Panc1 (cell line): ENCODE measurements at regions not wholly inside any gene's neighbourhood (a gene's known extent, or its start where the extent isn't known, plus 50 kb on each side); places are given as distances from the start of the nearest gene placed in this dataset.

Source experiments
- ATAC-seq: fragments of 200-7000 bp; cut with Tn5 transposase; 2 replicates; pipeline ENCODE4 v1.9.1; 2020; ENCODE audit warnings: mild to moderate bottlenecking, moderate library complexity
- BruUV-seq: library from RNA; stranded (reverse); fragments of 400-500 nt; replicated peaks from 2 replicates; lab custom pipeline; 2021; lab: Mats Ljungman, UMichigan
- CTCF ChIA-PET: fragments of 300-600 bp; sonication (Branson Sonifier 250); formaldehyde crosslinking; loops from one replicate; lab custom pipeline; 2022; ENCODE audit warnings: antibody characterized with exemption; lab: Charles Lee
- POLR2A ChIA-PET: fragments of 300-600 bp; sonication (Branson Sonifier 250); formaldehyde crosslinking; loops from one replicate; lab custom pipeline; 2022; ENCODE audit warnings: antibody characterized with exemption; lab: Charles Lee
- DNase-seq: peaks from one replicate; pipeline ENCODE4 v3.0.0-alpha.2; 2010; ENCODE audit warnings: low read depth, low spot score
- H3K27ac ChIP-seq: 2 replicates; pipeline ENCODE4 v1.5.1; 2011; ENCODE audit warnings: mild to moderate bottlenecking, low read length, inconsistent platforms
- H3K27me3 ChIP-seq: fragments of 200-500 bp; sonication (Bioruptor generic); 2 replicates; pipeline ENCODE4 v1.6.0; 2014; ENCODE audit warnings: low read length, inconsistent platforms; ENCODE audit not compliant: control insufficient read depth, insufficient read depth
- H3K36me3 ChIP-seq: fragments of 200-500 bp; sonication (Bioruptor generic); 2 replicates; pipeline ENCODE4 v1.5.1; 2014; ENCODE audit warnings: inconsistent platforms, mild to moderate bottlenecking, low read length, moderate library complexity; ENCODE audit not compliant: control insufficient read depth, insufficient read depth
- H3K4me1 ChIP-seq: 2 replicates; pipeline ENCODE4 v1.5.1; 2011; ENCODE audit warnings: inconsistent platforms, mild to moderate bottlenecking, low read length, moderate library complexity; ENCODE audit not compliant: control insufficient read depth, insufficient read depth
- H3K4me3 ChIP-seq, 2 experiments: 2 replicates each; pipeline ENCODE4 v1.5.1; 2011 to 2012; ENCODE audit warnings: low read depth in 2 of 2, low read length in 2 of 2, mild to moderate bottlenecking in 2 of 2, inconsistent platforms in 1 of 2, moderate library complexity in 1 of 2
- H3K9me3 ChIP-seq: fragments of 200-500 bp; sonication (Bioruptor generic); 2 replicates; pipeline ENCODE4 v1.5.1; 2014; ENCODE audit warnings: low read depth, mild to moderate bottlenecking, inconsistent platforms, low read length, moderate library complexity; ENCODE audit not compliant: control insufficient read depth, insufficient read depth
- CTCF ChIP-seq: fragments of 450-650 bp; IDR thresholded peaks from 2 replicates; pipeline ENCODE4 v1.5.1; 2017; ENCODE audit warnings: mild to moderate bottlenecking
- POLR2AphosphoS5 ChIP-seq: IDR thresholded peaks from 2 replicates; pipeline ENCODE4 v1.6.1; 2012; ENCODE audit warnings: mild to moderate bottlenecking, low read depth, low read length, moderate library complexity
- REST ChIP-seq, 2 experiments: IDR thresholded peaks; 2 replicates each; pipeline ENCODE4 v1.6.1; 2011 to 2012; ENCODE audit warnings: low read depth in 2 of 2, control low read depth in 1 of 2, low read length in 1 of 2, mild to moderate bottlenecking in 1 of 2, moderate library complexity in 1 of 2; ENCODE audit not compliant: insufficient read depth in 1 of 2
- SIN3A ChIP-seq: IDR thresholded peaks from 2 replicates; pipeline ENCODE4 v1.6.1; 2012; ENCODE audit warnings: low read depth, mild to moderate bottlenecking, low read length, moderate library complexity, borderline replicate concordance; ENCODE audit not compliant: insufficient read depth
- TCF7L2 ChIP-seq: IDR thresholded peaks from 2 replicates; pipeline ENCODE4 v1.6.1; 2011; ENCODE audit warnings: mild to moderate bottlenecking, low read depth, low read length, inconsistent platforms
- in situ Hi-C: cut with HindIII; loops from 2 replicates; pipeline ENCODE4 v1.10.0; 2016; ENCODE audit warnings: low sequenced_read_pairs, low pct_unique_long_range_greater_than_20kb
- intact Hi-C: fragments of 100-400 bp; cut with micrococcal nuclease; formaldehyde crosslinking; loops from one replicate; pipeline ENCODE4 v1.10.0; 2022; ENCODE audit not compliant: unreplicated experiment

GRCh38 chr20:56187534-56188165 lies 60.9 kb upstream of the MC3R start:
- CTCF ChIA-PET = no interaction called here
- POLR2A ChIA-PET = no interaction called here
- H3K27ac ChIP-seq = no peak overlapping the region
- H3K36me3 ChIP-seq = no peaks in the 10 kb centered on the region
- no peak overlapping the region for H3K4me3 ChIP-seq
- no peaks in the 10 kb centered on the region for H3K4me1 ChIP-seq
- no TSS peak for BruUV-seq
- H3K9me3 ChIP-seq = no peaks in the 10 kb centered on the region
- intact Hi-C loops = no loop called here
- in situ Hi-C loops = no loop called here
- H3K27me3 ChIP-seq = no peaks in the 10 kb centered on the region
- DNase-seq (no peak), ATAC-seq (no peak)
- TF ChIP-seq CTCF (peak; percentile 61), SIN3A (no peak)

- ChIA-PET CTCF (no interaction called here), POLR2A (no interaction called here)
- Histone ChIP-seq H3K36me3 (no peaks in the 10 kb centered on the region), H3K4me1 (no peaks in the 10 kb centered on the region), H3K27ac (no peak overlapping the region), H3K27me3 (no peaks in the 10 kb centered on the region), H3K4me3 (no peak overlapping the region), H3K9me3 (no peaks in the 10 kb centered on the region)
- DNase-seq = no peak
- no TSS peak for BruUV-seq
- TF ChIP-seq REST (IDR thresholded peaks at IDR 0.05; ENCODE audit: insufficient read depth in 1 of 2, low read depth in 2 of 2, low read length in 1 of 2) = no peak
- TF ChIP-seq POLR2AphosphoS5 = no peak
- TF ChIP-seq TCF7L2 = no peak
- TF ChIP-seq SIN3A = no peak
- TF ChIP-seq CTCF = no peak
- in situ Hi-C loops (no loop called here), intact Hi-C loops (no loop called here)
- no peak for ATAC-seq
Observed at GRCh38 chr20:56194042-56194441, 54.5 kb upstream of the MC3R start.
